CD14-positive monocyte (primary cell): ENCODE measurements at regions not wholly inside any gene's neighbourhood (a gene's known extent, or its start where the extent isn't known, plus 50 kb on each side); places are given as distances from the start of the nearest gene placed in this dataset.

Experiments used
- DNase-seq, 3 donors: peaks; one replicate each; pipeline ENCODE4 v3.0.0-alpha.2; 2011 to 2022
- H2AFZ ChIP-seq: 2 replicates; pipeline ENCODE4 v1.6.0; 2012; ENCODE audit warnings: mild to moderate bottlenecking, low read depth, low read length, inconsistent platforms; ENCODE audit not compliant: insufficient read depth, poor library complexity, severe bottlenecking
- H3K27ac ChIP-seq, 2 donors: 1 replicate in 1 of 2; 2 replicates in 1 of 2; pipeline ENCODE4 v1.5.1; 2012 to 2013; ENCODE audit warnings: low read length in 2 of 2, control low read depth in 1 of 2, inconsistent platforms in 1 of 2, low read depth in 1 of 2, mild to moderate bottlenecking in 1 of 2
- H3K27me3 ChIP-seq, 2 donors: one replicate each; pipeline versions ENCODE4 v1.6.0 to v1.6.1; 2011 to 2013; ENCODE audit warnings: low read length in 2 of 2; ENCODE audit not compliant: control insufficient read depth in 2 of 2, insufficient read depth in 2 of 2
- H3K36me3 ChIP-seq, 2 donors: replicated peaks in 1 of 2; 1 replicate in 1 of 2; 2 replicates in 1 of 2; pipeline versions ENCODE4 v1.5.1 to v1.6.1; 2012 to 2013; ENCODE audit warnings: low read length in 2 of 2, control low read depth in 1 of 2, inconsistent platforms in 1 of 2, mild to moderate bottlenecking in 1 of 2; ENCODE audit not compliant: insufficient read depth in 2 of 2, control insufficient read depth in 1 of 2
- H3K4me1 ChIP-seq, 2 donors: 1 replicate in 1 of 2; 2 replicates in 1 of 2; pipeline versions ENCODE4 v1.5.1 to v1.6.1; 2012 to 2013; ENCODE audit warnings: low read length in 2 of 2, control low read depth in 1 of 2, inconsistent platforms in 1 of 2, mild to moderate bottlenecking in 1 of 2, moderate library complexity in 1 of 2; ENCODE audit not compliant: insufficient read depth in 2 of 2, control insufficient read depth in 1 of 2
- H3K4me2 ChIP-seq: replicated peaks from 2 replicates; pipeline ENCODE3; 2012; ENCODE audit warnings: low read length, moderate library complexity, mild to moderate bottlenecking; ENCODE audit not compliant: poor library complexity, severe bottlenecking; ENCODE audit errors: extremely low read depth
- H3K4me3 ChIP-seq, 3 experiments: fragments of 200-600 bp in 1 of 3; sonication (generic) in 1 of 3; replicated peaks in 1 of 3; 1 replicate in 2 of 3; 2 replicates in 1 of 3; pipeline ENCODE4 v1.5.1; 2011 to 2013; ENCODE audit warnings: low read length in 3 of 3, mild to moderate bottlenecking in 3 of 3, control low read depth in 2 of 3, low read depth in 2 of 3, inconsistent platforms in 1 of 3, moderate library complexity in 1 of 3
- H3K79me2 ChIP-seq: 2 replicates; pipeline ENCODE4 v1.6.0; 2012; ENCODE audit warnings: mild to moderate bottlenecking, control low read depth, inconsistent platforms, low read length, moderate library complexity; ENCODE audit not compliant: insufficient read depth
- H3K9ac ChIP-seq: 2 replicates; pipeline ENCODE4 v1.6.0; 2017; ENCODE audit warnings: low read length, mild to moderate bottlenecking; ENCODE audit not compliant: insufficient read depth, poor library complexity, severe bottlenecking
- H3K9me3 ChIP-seq, 2 donors: replicated peaks in 1 of 2; 1 replicate in 1 of 2; 2 replicates in 1 of 2; pipeline versions ENCODE4 v1.5.1 to v1.6.1; 2012 to 2013; ENCODE audit warnings: low read length in 2 of 2, control low read depth in 1 of 2; ENCODE audit not compliant: control insufficient read depth in 1 of 2, insufficient read depth in 1 of 2
- H4K20me1 ChIP-seq: 2 replicates; pipeline ENCODE4 v1.6.0; 2012; ENCODE audit warnings: mild to moderate bottlenecking, low read length, control low read depth, moderate library complexity; ENCODE audit not compliant: insufficient read depth
- H3K27ac Mint-ChIP-seq, 7 donors: one replicate each; pipeline ENCODE4 v1.8.0; 2020; ENCODE audit warnings: mild to moderate bottlenecking in 7 of 7, mixed read lengths in 7 of 7, moderate library complexity in 6 of 7, inconsistent platforms in 2 of 7
- H3K27me3 Mint-ChIP-seq, 3 donors: one replicate each; pipeline ENCODE4 v1.8.0; 2021 to 2022; ENCODE audit warnings: low read depth in 3 of 3, mild to moderate bottlenecking in 3 of 3, mixed read lengths in 3 of 3, moderate library complexity in 3 of 3, inconsistent platforms in 1 of 3
- H3K36me3 Mint-ChIP-seq, 2 donors: one replicate each; pipeline ENCODE4 v1.8.0; 2020; ENCODE audit warnings: mixed read lengths in 2 of 2, inconsistent platforms in 1 of 2, mild to moderate bottlenecking in 1 of 2
- H3K4me1 Mint-ChIP-seq: one replicate; pipeline ENCODE4 v1.8.0; 2020; ENCODE audit warnings: mild to moderate bottlenecking, mixed read lengths
- H3K4me3 Mint-ChIP-seq, 2 donors: one replicate each; pipeline ENCODE4 v1.8.0; 2020; ENCODE audit warnings: mild to moderate bottlenecking in 2 of 2, mixed read lengths in 2 of 2, moderate library complexity in 1 of 2
- H3K9me3 Mint-ChIP-seq, 7 donors: one replicate each; pipeline ENCODE4 v1.8.0; 2020 to 2022; ENCODE audit warnings: mixed read lengths in 7 of 7, mild to moderate bottlenecking in 6 of 7, moderate library complexity in 6 of 7, inconsistent platforms in 2 of 7
- WGBS: methylation state at CpG from one replicate; pipeline ENCODE4 v1.1.5; 2013; ENCODE audit warnings: missing lambda C conversion rate; ENCODE audit not compliant: insufficient coverage; 5-methylcytosine and 5-hydroxymethylcytosine counted together
- intact Hi-C, 2 donors: fragments of 100-400 bp; cut with micrococcal nuclease; formaldehyde crosslinking; loops; one replicate each; pipeline versions ENCODE4 v1.15.0 to v1.15.1; 2023
- TF ChIP-seq, protein P1 (sequence below): fragments of 200-600 bp; IDR thresholded peaks from one replicate; pipeline ENCODE4 v1.8.0; 2022; ENCODE audit warnings: antibody characterized with exemption, mild to moderate bottlenecking

DNA sequence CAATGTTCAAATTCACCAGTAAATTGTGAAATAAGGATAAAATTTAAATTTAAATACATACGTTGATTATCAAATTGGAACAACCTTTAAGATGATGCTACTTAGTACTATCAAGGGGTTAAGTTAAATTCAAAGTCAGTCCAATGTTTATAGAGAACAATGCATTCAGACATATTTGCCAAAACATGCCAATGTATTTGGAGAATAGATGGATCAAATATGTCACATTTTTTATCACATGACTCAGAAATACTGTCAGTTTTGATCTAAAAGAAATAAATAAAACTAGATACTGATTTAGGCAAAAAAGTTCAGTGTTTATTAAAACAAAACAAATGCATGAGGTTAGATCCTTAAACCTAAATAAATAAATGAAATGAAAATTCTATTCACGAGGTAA is 281.2 kb downstream of the SLITRK5 start:
- H4K20me1 ChIP-seq, result no peaks in the 10 kb centered on the region
- H3K9me3 ChIP-seq, result peaks cover 0 to 2% of the 10 kb centered on the region in 2 donors
- H3K4me2 ChIP-seq, result no peak overlapping the region
- Mint-ChIP-seq H3K27ac (no peak overlapping the region), H3K36me3 (no peaks in the 10 kb centered on the region), H3K9me3 (peaks cover 0 to 8% (median 2%) of the 10 kb centered on the region in 7 donors), H3K27me3 (no peaks in the 10 kb centered on the region), H3K4me3 (no peak overlapping the region), H3K4me1 (no peaks in the 10 kb centered on the region)
- no peaks in the 10 kb centered on the region for H3K27me3 ChIP-seq
- no peak overlapping the region for H3K27ac ChIP-seq
- WGBS, result no CpG with 5 or more reads among the region's 2 CpGs
- H3K4me3 ChIP-seq, result no peak overlapping the region
- H2AFZ ChIP-seq, result no peak overlapping the region
- no peaks in the 10 kb centered on the region for H3K36me3 ChIP-seq
- H3K4me1 ChIP-seq, result no peaks in the 10 kb centered on the region
- TF ChIP-seq, protein P1, sequence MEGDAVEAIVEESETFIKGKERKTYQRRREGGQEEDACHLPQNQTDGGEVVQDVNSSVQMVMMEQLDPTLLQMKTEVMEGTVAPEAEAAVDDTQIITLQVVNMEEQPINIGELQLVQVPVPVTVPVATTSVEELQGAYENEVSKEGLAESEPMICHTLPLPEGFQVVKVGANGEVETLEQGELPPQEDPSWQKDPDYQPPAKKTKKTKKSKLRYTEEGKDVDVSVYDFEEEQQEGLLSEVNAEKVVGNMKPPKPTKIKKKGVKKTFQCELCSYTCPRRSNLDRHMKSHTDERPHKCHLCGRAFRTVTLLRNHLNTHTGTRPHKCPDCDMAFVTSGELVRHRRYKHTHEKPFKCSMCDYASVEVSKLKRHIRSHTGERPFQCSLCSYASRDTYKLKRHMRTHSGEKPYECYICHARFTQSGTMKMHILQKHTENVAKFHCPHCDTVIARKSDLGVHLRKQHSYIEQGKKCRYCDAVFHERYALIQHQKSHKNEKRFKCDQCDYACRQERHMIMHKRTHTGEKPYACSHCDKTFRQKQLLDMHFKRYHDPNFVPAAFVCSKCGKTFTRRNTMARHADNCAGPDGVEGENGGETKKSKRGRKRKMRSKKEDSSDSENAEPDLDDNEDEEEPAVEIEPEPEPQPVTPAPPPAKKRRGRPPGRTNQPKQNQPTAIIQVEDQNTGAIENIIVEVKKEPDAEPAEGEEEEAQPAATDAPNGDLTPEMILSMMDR, result no peak
- no peak overlapping the region for H3K9ac ChIP-seq
- H3K79me2 ChIP-seq, result no peaks in the 10 kb centered on the region
- intact Hi-C loops, result no loop called here
- DNase-seq, result no peak

DNA sequence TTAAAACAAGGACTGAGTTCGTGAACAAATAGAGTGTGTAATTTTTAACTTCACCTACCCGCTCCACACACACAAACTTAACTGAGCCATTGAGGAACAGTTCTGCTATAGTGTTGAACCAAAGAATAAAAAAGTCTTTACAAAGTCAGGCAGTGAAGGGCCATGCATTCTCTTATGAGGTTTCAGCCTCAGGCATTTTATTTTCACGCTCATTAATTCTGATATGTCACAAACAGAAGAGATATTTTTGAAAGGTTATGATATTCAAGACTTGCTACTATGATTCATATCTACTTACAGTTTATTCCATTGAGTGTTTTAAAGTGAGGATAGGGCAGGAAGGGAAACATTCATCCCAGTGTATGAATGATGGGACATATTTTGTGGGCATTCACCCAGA is 282.2 kb downstream of the SLITRK5 start:
- DNase-seq, result no peak
- intact Hi-C loops, result no loop called here
- no peaks in the 10 kb centered on the region for H3K36me3 Mint-ChIP-seq
- no peaks in the 10 kb centered on the region for H3K27me3 Mint-ChIP-seq
- Histone ChIP-seq H3K4me3 (no peak overlapping the region), H3K9me3 (peaks cover 0 to 2% of the 10 kb centered on the region in 2 donors), H3K27ac (no peak overlapping the region), H3K4me1 (no peaks in the 10 kb centered on the region), H4K20me1 (no peaks in the 10 kb centered on the region), H3K4me2 (no peak overlapping the region), H3K27me3 (no peaks in the 10 kb centered on the region), H3K9ac (no peak overlapping the region), H3K36me3 (no peaks in the 10 kb centered on the region), H2AFZ (no peak overlapping the region), H3K79me2 (no peaks in the 10 kb centered on the region)
- H3K27ac Mint-ChIP-seq, result no peak overlapping the region
- no peak overlapping the region for H3K4me3 Mint-ChIP-seq
- WGBS, result no CpG with 5 or more reads among the region's 3 CpGs
- no peaks in the 10 kb centered on the region for H3K4me1 Mint-ChIP-seq
- peaks cover 0 to 6% (median 0%) of the 10 kb centered on the region in 7 donors for H3K9me3 Mint-ChIP-seq
- TF ChIP-seq, protein P1, result no peak
